Effector memory CD4-positive, alpha-beta T cell (primary cell): ENCODE measurements at regions not wholly inside any gene's neighbourhood (a gene's known extent, or its start where the extent isn't known, plus 50 kb on each side); places are given as distances from the start of the nearest gene placed in this dataset.
"Not testable (repeated sequence)": the region's sequence is repeated elsewhere in the genome, so short reads cannot be mapped to it uniquely, and the experiment has no call there.

ENCODE experiments used
- DNase-seq, 3 donors: peaks; one replicate each; pipeline ENCODE4 v3.0.0-alpha.2; 2020
- H3K27ac ChIP-seq: 2 replicates; pipeline ENCODE4 v1.7.0; 2013; ENCODE audit warnings: mild to moderate bottlenecking, low read length, moderate library complexity; ENCODE audit not compliant: insufficient read depth, poor library complexity, severe bottlenecking
- H3K27me3 ChIP-seq: replicated peaks from 2 replicates; pipeline ENCODE4 v1.7.0; 2013; ENCODE audit warnings: mild to moderate bottlenecking, low read length; ENCODE audit not compliant: insufficient read depth, control insufficient read depth, poor library complexity, severe bottlenecking
- H3K36me3 ChIP-seq: 2 replicates; pipeline ENCODE4 v1.7.0; 2013; ENCODE audit warnings: mild to moderate bottlenecking, low read length, moderate library complexity; ENCODE audit not compliant: control insufficient read depth, insufficient read depth
- H3K4me1 ChIP-seq: 2 replicates; pipeline ENCODE4 v1.7.0; 2013; ENCODE audit warnings: low read length, mild to moderate bottlenecking; ENCODE audit not compliant: control insufficient read depth, insufficient read depth, poor library complexity, severe bottlenecking
- H3K4me3 ChIP-seq: 2 replicates; pipeline ENCODE4 v1.7.0; 2013; ENCODE audit warnings: low read length, low read depth, mild to moderate bottlenecking; ENCODE audit not compliant: insufficient read depth, poor library complexity, severe bottlenecking
- H3K9me3 ChIP-seq: 2 replicates; pipeline ENCODE4 v1.7.0; 2013; ENCODE audit warnings: mild to moderate bottlenecking, low read length, moderate library complexity; ENCODE audit not compliant: control insufficient read depth

- H3K27me3 ChIP-seq: no peaks in the 10 kb centered on the region
- no peaks in the 10 kb centered on the region for H3K36me3 ChIP-seq
- H3K27ac ChIP-seq: no peak overlapping the region
- no peaks in the 10 kb centered on the region for H3K9me3 ChIP-seq
- DNase-seq: no peak
- H3K4me3 ChIP-seq: no peak overlapping the region
- no peaks in the 10 kb centered on the region for H3K4me1 ChIP-seq
These were observed 294.8 kb upstream of the G2E3 start for GRCh38 chr14:30264161-30264560.

GRCh38 chr14:30266290-30266689 is 292.7 kb upstream of the G2E3 start:
- DNase-seq: no peak
- no peak overlapping the region for H3K4me3 ChIP-seq
- H3K36me3 ChIP-seq: no peaks in the 10 kb centered on the region
- H3K27me3 ChIP-seq: no peaks in the 10 kb centered on the region
- H3K4me1 ChIP-seq: no peaks in the 10 kb centered on the region
- no peak overlapping the region for H3K27ac ChIP-seq
- H3K9me3 ChIP-seq: no peaks in the 10 kb centered on the region

GRCh38 chr14:30267141-30267540 is 291.8 kb upstream of the G2E3 start:
- Histone ChIP-seq H3K9me3 (no peaks in the 10 kb centered on the region), H3K4me3 (no peak overlapping the region)
- no peak for DNase-seq

GRCh38 chr14:30270200-30271161 is 288.5 kb upstream of the G2E3 start:
- H3K27ac ChIP-seq: no peak overlapping the region
- H3K36me3 ChIP-seq: no peaks in the 10 kb centered on the region
- H3K4me1 ChIP-seq: no peaks in the 10 kb centered on the region
- H3K27me3 ChIP-seq: peaks cover 8% of the 10 kb centered on the region
- no peak overlapping the region for H3K4me3 ChIP-seq
- DNase-seq: peak in 1 of 3 donors; percentile 1
- H3K9me3 ChIP-seq: no peaks in the 10 kb centered on the region

More at GRCh38 chr14:30267141-30267540, 291.8 kb upstream of the G2E3 start:
- Histone ChIP-seq H3K27ac (no peak overlapping the region), H3K27me3 (no peaks in the 10 kb centered on the region), H3K4me1 (no peaks in the 10 kb centered on the region), H3K36me3 (no peaks in the 10 kb centered on the region)

- Histone ChIP-seq H3K4me3 (no peak overlapping the region), H3K27me3 (peaks cover 8% of the 10 kb centered on the region), H3K9me3 (no peaks in the 10 kb centered on the region), H3K36me3 (no peaks in the 10 kb centered on the region), H3K27ac (no peak overlapping the region), H3K4me1 (no peaks in the 10 kb centered on the region)
- DNase-seq: no peak
These were observed 287.1 kb upstream of the G2E3 start for GRCh38 chr14:30271811-30272323.

- H3K27ac ChIP-seq: no peak overlapping the region
These were observed 285.8 kb upstream of the G2E3 start for GRCh38 chr14:30272848-30273832.

GRCh38 chr14:30275604-30276003 is 283.4 kb upstream of the G2E3 start:
- Histone ChIP-seq H3K9me3 (no peaks in the 10 kb centered on the region), H3K27ac (no peak overlapping the region), H3K4me3 (no peak overlapping the region), H3K4me1 (no peaks in the 10 kb centered on the region), H3K36me3 (no peaks in the 10 kb centered on the region), H3K27me3 (peaks cover 8% of the 10 kb centered on the region)
- no peak for DNase-seq

More at GRCh38 chr14:30272848-30273832, 285.8 kb upstream of the G2E3 start:
- Histone ChIP-seq H3K36me3 (no peaks in the 10 kb centered on the region), H3K4me1 (no peaks in the 10 kb centered on the region), H3K27me3 (peaks cover 8% of the 10 kb centered on the region), H3K9me3 (no peaks in the 10 kb centered on the region), H3K4me3 (no peak overlapping the region)
- DNase-seq: no peak

- Histone ChIP-seq H3K4me3 (no peak overlapping the region), H3K36me3 (no peaks in the 10 kb centered on the region), H3K27me3 (peaks cover 8% of the 10 kb centered on the region), H3K4me1 (no peaks in the 10 kb centered on the region), H3K9me3 (no peaks in the 10 kb centered on the region), H3K27ac (no peak overlapping the region)
- no peak for DNase-seq
These were observed 281.7 kb upstream of the G2E3 start for GRCh38 chr14:30277268-30277667.

GRCh38 chr14:30278856-30279255 is 280.1 kb upstream of the G2E3 start:
- not testable (repeated sequence) for H3K27me3 ChIP-seq, H3K4me1 ChIP-seq, H3K9me3 ChIP-seq, H3K27ac ChIP-seq, H3K36me3 ChIP-seq, DNase-seq, H3K4me3 ChIP-seq
